K562 (cell line): ENCODE measurements at regions not wholly inside any gene's neighbourhood (a gene's known extent, or its start where the extent isn't known, plus 50 kb on each side); places are given as distances from the start of the nearest gene placed in this dataset.

ENCODE experiments used
- ATAC-seq: fragments of 200-7000 bp; cut with Tn5 transposase; 3 replicates; pipeline ENCODE4 v1.9.1; 2020; ENCODE audit warnings: moderate library complexity
- BruUV-seq: library from RNA; stranded (reverse); fragments of 400-500 nt; replicated peaks from 2 replicates; lab custom pipeline; 2021; lab: Mats Ljungman, UMichigan
- CTCF ChIA-PET: fragments of 300-600 bp; formaldehyde crosslinking; extraction: SDS; loops from one replicate; lab custom pipeline; 2021; ENCODE audit warnings: low intra/inter-chr PET ratio; lab: Yijun Ruan, JAX
- POLR2A ChIA-PET: fragments of 300-600, 350-650 bp; sonication (Branson Sonifier 250); formaldehyde crosslinking; extraction: SDS; loops from one replicate; lab custom pipeline; 2021; ENCODE audit warnings: antibody characterized with exemption, inconsistent platforms; lab: Yijun Ruan, JAX
- DNase-seq, 4 experiments: peaks; one replicate each; pipeline versions ENCODE4 v3.0.0 to v3.0.0-alpha.2; 2011 to 2018; ENCODE audit warnings: low spot score in 3 of 4, mixed read lengths in 3 of 4; ENCODE audit errors: extremely low read depth in 1 of 4
- FAIRE-seq: peaks from 2 replicates; lab custom pipeline; 2011; peaks lifted over from hg19 to GRCh38; lab: Jason Lieb, UNC
- H2AFZ ChIP-seq: 2 replicates; pipeline ENCODE4 v1.6.0; 2011; ENCODE audit warnings: low read depth, low read length, control low read depth, inconsistent platforms
- H3K27ac ChIP-seq: fragments of 200-600 bp; 3 replicates; pipeline ENCODE4 v1.8.0; 2011; ENCODE audit warnings: low read depth, mild to moderate bottlenecking, control low read depth, inconsistent platforms, low read length, moderate library complexity, mixed read lengths; ENCODE audit errors: extremely low read depth
- H3K27me3 ChIP-seq, 2 experiments: fragments of 300-600 bp in 1 of 2; 2 replicates in 1 of 2; 3 replicates in 1 of 2; pipeline versions ENCODE4 v1.6.0 to v1.8.0; 2011; ENCODE audit warnings: inconsistent platforms in 2 of 2, low read length in 2 of 2, mild to moderate bottlenecking in 1 of 2, mixed read lengths in 1 of 2, moderate library complexity in 1 of 2; ENCODE audit not compliant: control insufficient read depth in 2 of 2, insufficient read depth in 2 of 2
- H3K36me3 ChIP-seq: fragments of 300-600 bp; 3 replicates; pipeline ENCODE4 v1.8.0; 2011; ENCODE audit warnings: mild to moderate bottlenecking, low read length, inconsistent platforms; ENCODE audit not compliant: control insufficient read depth, insufficient read depth
- H3K4me1 ChIP-seq, 2 experiments: fragments of 200-600 bp in 1 of 2; replicated peaks in 1 of 2; 2 replicates in 1 of 2; 3 replicates in 1 of 2; pipeline versions ENCODE4 v1.5.1 to v1.8.0; 2011; ENCODE audit warnings: inconsistent platforms in 2 of 2, low read length in 2 of 2, mild to moderate bottlenecking in 1 of 2, mixed read lengths in 1 of 2, moderate library complexity in 1 of 2; ENCODE audit not compliant: control insufficient read depth in 2 of 2, insufficient read depth in 2 of 2
- H3K4me2 ChIP-seq: 2 replicates; pipeline ENCODE4 v1.6.1; 2011; ENCODE audit warnings: low read length, control low read depth, inconsistent platforms, mixed read lengths; ENCODE audit not compliant: insufficient read depth
- H3K4me3 ChIP-seq: fragments of 200-600 bp; sonication (generic), shearing (Covaris generic); 2 replicates; pipeline ENCODE4 v1.5.1; 2016; ENCODE audit warnings: control low read depth, inconsistent platforms
- H3K79me2 ChIP-seq: fragments of 200-600 bp; 3 replicates; pipeline ENCODE4 v1.8.0; 2011; ENCODE audit warnings: low read length, inconsistent platforms; ENCODE audit not compliant: control insufficient read depth, insufficient read depth
- H3K9ac ChIP-seq, 2 experiments: 2 replicates each; pipeline versions ENCODE4 v1.6.0 to v1.6.1; 2011; ENCODE audit warnings: low read depth in 2 of 2, low read length in 2 of 2, control low read depth in 1 of 2, inconsistent platforms in 1 of 2, mild to moderate bottlenecking in 1 of 2, mixed read lengths in 1 of 2; ENCODE audit not compliant: insufficient read depth in 1 of 2
- H3K9me1 ChIP-seq: one replicate; pipeline ENCODE4 v1.6.0; 2011; ENCODE audit warnings: inconsistent platforms, mild to moderate bottlenecking, low read length, moderate library complexity; ENCODE audit not compliant: control insufficient read depth, insufficient read depth
- H3K9me3 ChIP-seq: replicated peaks from 2 replicates; pipeline ENCODE4 v1.5.1; 2011; ENCODE audit warnings: low read depth, low read length, inconsistent platforms; ENCODE audit not compliant: control insufficient read depth, insufficient read depth
- H4K20me1 ChIP-seq: replicated peaks from 2 replicates; pipeline ENCODE4 v1.6.1; 2011; ENCODE audit warnings: low read length, inconsistent platforms, mixed read lengths; ENCODE audit not compliant: control insufficient read depth, insufficient read depth
- CBX5 ChIP-seq: IDR thresholded peaks from 2 replicates; pipeline ENCODE4 v1.6.1; 2014; ENCODE audit warnings: low read depth, borderline replicate concordance
- SMARCC2 ChIP-seq: fragments of 450-650 bp; IDR thresholded peaks from 2 replicates; pipeline ENCODE4 v1.6.1; 2017; ENCODE audit warnings: antibody characterized with exemption, moderate library complexity, mild to moderate bottlenecking, low read depth
- SP2 ChIP-seq: IDR thresholded peaks from 2 replicates; pipeline ENCODE4 v1.6.1; 2011; ENCODE audit warnings: mild to moderate bottlenecking, low read depth, low read length, moderate library complexity; ENCODE audit not compliant: poor library complexity, severe bottlenecking; ENCODE audit errors: extremely low read depth
- STAT5A ChIP-seq: IDR thresholded peaks from 2 replicates; pipeline ENCODE4 v1.6.1; 2012; ENCODE audit warnings: low read length, inconsistent platforms, borderline replicate concordance
- YBX1 ChIP-seq: fragments of 450-650 bp; IDR thresholded peaks from 2 replicates; pipeline ENCODE4 v1.7.1; 2016; ENCODE audit warnings: mild to moderate bottlenecking
- ZMIZ1 ChIP-seq, 2 experiments: fragments of 150-350 bp in 1 of 2; IDR thresholded peaks; 2 replicates each; pipeline ENCODE4 v1.6.1; 2012 to 2016; ENCODE audit warnings: low read depth in 2 of 2, low read length in 2 of 2, mild to moderate bottlenecking in 1 of 2, moderate library complexity in 1 of 2
- ZNF121 ChIP-seq: sonication (generic); formaldehyde crosslinking; conservative IDR thresholded peaks from 2 replicates; pipeline ENCODE4 v1.8.0; 2022; ENCODE audit warnings: missing genetic modification reagents
- WGBS: fragments of 100-300 bp; shearing (Covaris generic); methylation state at CpG from one replicate; pipeline ENCODE4 v1.1.6; 2016; ENCODE audit warnings: low coverage, mixed read lengths; ENCODE audit not compliant: insufficient coverage; ENCODE audit errors: missing lambda C conversion rate; 5-methylcytosine and 5-hydroxymethylcytosine counted together
- in situ Hi-C: fragments of 300-500 bp; cut with MboI; formaldehyde crosslinking; loops from 4 replicates; pipeline ENCODE4 v1.15.0; 2018; ENCODE audit warnings: inconsistent platforms, mixed read lengths
- intact Hi-C: fragments of 100-400 bp; cut with micrococcal nuclease; formaldehyde crosslinking; loops from 2 replicates; pipeline ENCODE4 v1.14.2; 2022

- TF ChIP-seq ZMIZ1 (IDR thresholded peaks at IDR 0.05; ENCODE audit: low read depth in 2 of 2, low read length in 2 of 2): no peak
- TF ChIP-seq ZNF121 (CRISPR knock-in tag): no peak
- TF ChIP-seq YBX1: no peak
These were observed 100.4 kb downstream of the NREP start (continued) for GRCh38 chr5:111656580-111656979.

GRCh38 chr5:111655169-111655924, 101.6 kb downstream of the NREP start:
- Histone ChIP-seq H3K9me1 (no peaks in the 10 kb centered on the region), H3K27me3 (no peaks in the 10 kb centered on the region), H3K36me3 (no peaks in the 10 kb centered on the region), H3K79me2 (no peaks in the 10 kb centered on the region), H2AFZ (no peak overlapping the region), H3K4me3 (no peak overlapping the region), H3K9me3 (no peaks in the 10 kb centered on the region), H3K4me2 (no peak overlapping the region), H3K4me1 (no peaks in the 10 kb centered on the region), H4K20me1 (no peaks in the 10 kb centered on the region), H3K27ac (no peak overlapping the region), H3K9ac (no peak overlapping the region)
- DNase-seq (no peak), ATAC-seq (no peak), FAIRE-seq (no peak)
- TF ChIP-seq SMARCC2 (no peak), SP2 (no peak), STAT5A (no peak), CBX5 (no peak)
- CTCF ChIA-PET: no interaction called here
- intact Hi-C loops: no loop called here
- in situ Hi-C loops: no loop called here
- POLR2A ChIA-PET: no interaction called here
- BruUV-seq: no TSS peak
- WGBS: 0% methylated on average over 2 of the region's 2 CpGs
